OCI-LY7 (cell line): ENCODE measurements at regions not wholly inside any gene's neighbourhood (a gene's known extent, or its start where the extent isn't known, plus 50 kb on each side); places are given as distances from the start of the nearest gene placed in this dataset.

ENCODE experiments used
- CTCF ChIP-seq: fragments of 200-600 bp; sonication (generic); conservative IDR thresholded peaks from 2 replicates; pipeline ENCODE4 v1.5.1; 2014; ENCODE audit warnings: mild to moderate bottlenecking, antibody characterized with exemption, low read length, moderate library complexity, mixed read lengths
- EZH2phosphoT487 ChIP-seq: fragments of 200-600 bp; sonication (generic); IDR thresholded peaks from 2 replicates; pipeline ENCODE4 v1.6.1; 2018; ENCODE audit warnings: low read depth, borderline replicate concordance, mild to moderate bottlenecking, mixed run types, antibody characterized with exemption, low read length, moderate library complexity, mixed read lengths

- TF ChIP-seq CTCF (no peak), EZH2phosphoT487 (no peak)
Measured at GRCh38 chrX:1821846-1822245, 207.0 kb downstream of the ASMT start.
